CD4-positive, alpha-beta T cell treated with Interleukin-4 for 4 hours (primary cell): ENCODE measurements at regions not wholly inside any gene's neighbourhood (a gene's known extent, or its start where the extent isn't known, plus 50 kb on each side); places are given as distances from the start of the nearest gene placed in this dataset.
"Not testable (repeated sequence)": the region's sequence is repeated elsewhere in the genome, so short reads cannot be mapped to it uniquely, and the experiment has no call there.

ENCODE experiments used
- DNase-seq: peaks from one replicate; pipeline ENCODE4 v3.0.0-alpha.2; 2020

DNA sequence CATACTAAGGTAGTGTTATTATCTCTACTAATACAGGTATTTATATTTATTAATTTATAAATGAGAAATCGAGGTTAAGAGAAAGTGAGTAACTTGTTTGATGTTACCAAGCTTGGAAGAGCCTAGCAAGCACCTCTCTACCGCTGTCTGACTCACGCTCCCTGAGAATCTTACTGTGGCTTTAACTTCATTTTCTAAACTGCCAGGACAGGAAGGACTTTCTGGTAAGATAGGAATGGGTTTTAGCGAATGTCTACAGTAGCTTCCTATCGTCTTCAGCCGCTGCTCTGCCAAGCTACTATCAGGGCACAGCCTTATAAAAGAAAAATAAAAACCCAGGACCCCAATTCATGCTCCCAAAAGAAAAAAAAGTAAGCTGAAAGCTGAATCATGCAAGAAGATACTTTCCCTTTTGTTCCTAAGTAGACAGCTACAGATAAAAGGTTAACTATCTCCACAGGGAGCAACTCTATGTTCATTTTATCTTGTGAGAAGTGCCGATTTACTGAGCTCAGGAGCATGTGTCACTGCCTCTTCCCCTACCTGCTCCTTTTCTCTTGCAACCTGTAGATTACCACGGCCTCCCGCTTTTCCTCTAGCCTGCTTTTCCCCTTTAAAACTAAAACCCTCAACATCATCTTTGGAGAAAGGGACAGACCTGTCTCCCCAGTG, 60.2 kb downstream of the THNSL1 start:
- DNase-seq, result no peak

GRCh38 chr10:25078658-25079431, 62.4 kb downstream of the THNSL1 start:
- no peak for DNase-seq

DNA sequence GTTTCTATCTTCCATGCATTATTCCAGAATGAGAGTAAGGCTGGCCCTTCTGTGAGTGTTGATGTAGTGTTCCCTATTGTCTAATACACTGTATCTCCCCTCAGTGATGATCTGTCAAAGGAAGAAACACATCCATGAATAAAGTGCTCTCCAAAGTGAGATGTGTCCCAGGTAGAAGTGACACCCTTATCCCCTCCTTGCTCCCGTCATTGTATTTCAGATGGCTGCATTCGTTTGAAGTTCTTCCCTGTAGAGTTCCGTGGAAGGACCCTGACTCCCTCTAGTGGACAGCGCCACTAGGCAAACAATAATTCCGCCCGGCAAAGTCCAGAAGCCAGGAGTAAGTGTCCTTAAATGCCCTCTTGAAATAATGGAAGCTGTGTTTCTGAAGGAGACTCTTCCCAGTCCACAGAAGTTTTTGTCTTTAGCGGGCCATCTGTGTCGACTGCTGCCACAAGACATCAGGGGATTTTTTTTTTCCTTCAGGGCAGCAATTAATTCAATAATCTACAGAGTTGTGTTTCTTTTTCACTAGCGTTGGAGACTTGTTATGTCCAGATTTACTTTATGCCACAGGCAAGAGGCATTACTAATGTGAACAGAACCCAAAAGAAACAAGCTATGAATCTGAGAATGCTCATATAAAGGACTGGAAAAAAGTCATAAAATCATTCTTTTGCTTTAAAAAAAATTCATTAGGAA, 64.6 kb downstream of the THNSL1 start:
- DNase-seq, result peak; percentile 61

- DNase-seq, result no peak
Measured at GRCh38 chr10:25082276-25083204, 66.1 kb downstream of the THNSL1 start.

DNA sequence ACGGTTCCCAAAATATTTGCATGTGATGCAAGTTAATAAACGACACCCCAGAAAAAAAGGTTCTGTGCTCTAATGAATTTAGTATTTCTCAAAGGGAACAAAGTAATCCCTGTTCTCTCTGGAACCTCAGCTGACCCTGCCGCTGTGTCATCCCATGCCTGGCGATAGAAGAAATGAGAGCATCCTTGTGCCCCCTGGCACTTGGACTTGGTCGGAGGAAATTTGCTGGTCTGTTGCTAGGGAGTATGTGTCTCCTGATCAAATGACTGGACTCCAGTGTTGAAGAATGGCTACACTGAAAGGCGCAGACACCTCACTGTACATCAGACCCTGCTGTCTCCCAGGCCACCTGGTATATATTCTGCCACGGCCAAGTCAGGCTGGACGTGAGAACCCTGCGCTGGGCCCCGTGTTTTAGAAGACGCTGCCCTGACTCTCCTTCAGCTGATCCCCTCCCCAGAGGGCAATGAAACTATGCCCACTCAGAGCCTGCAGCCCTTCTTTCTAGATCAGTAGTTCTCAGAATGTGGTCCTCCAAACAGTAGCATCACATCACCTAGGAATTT, 67.2 kb downstream of the THNSL1 start:
- no peak for DNase-seq

GRCh38 chr10:25084447-25084846, 68.0 kb downstream of the THNSL1 start:
- no peak for DNase-seq

GRCh38 chr10:25094590-25094989, 78.2 kb downstream of the THNSL1 start:
- DNase-seq, result no peak

- no peak for DNase-seq
Measured at GRCh38 chr10:25097669-25098411, 77.0 kb upstream of the GPR158 start.

GRCh38 chr10:25100141-25100540, 74.7 kb upstream of the GPR158 start:
- DNase-seq, result no peak

- DNase-seq, result no peak
Measured at GRCh38 chr10:25101461-25102146, 73.2 kb upstream of the GPR158 start.

DNA sequence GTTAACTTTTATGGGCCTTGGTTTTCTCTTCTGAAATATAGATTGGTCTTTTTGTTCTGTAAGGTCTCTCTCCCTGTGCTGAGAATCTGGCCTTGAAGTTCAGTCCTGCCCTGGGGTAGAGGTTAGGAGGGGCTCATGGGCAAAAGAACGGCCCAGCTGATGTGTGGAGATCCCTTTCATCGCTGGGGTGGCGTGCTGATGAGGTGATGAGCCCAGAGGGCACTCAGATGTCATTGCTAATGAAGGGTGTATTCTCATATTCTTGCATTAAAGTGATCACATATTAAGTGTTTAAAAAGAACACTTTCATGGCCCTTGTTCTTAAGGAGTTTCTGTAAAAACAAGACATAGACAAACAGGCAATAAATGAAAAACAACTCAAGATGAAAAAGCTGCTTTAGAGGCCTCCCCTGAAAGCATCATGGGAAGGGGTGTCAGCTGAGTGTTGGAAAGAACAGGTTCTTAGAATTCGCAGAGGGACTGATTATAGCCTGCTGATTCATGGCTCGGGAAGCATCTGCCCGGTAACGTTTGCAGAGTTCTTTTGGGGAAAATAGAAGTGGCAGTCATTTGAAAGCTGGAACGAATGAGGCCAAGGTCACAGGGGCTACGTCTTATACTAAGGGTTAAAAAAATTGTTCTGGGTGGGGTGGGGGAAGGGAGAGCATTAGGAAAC, 72.5 kb upstream of the GPR158 start:
- no peak for DNase-seq

DNA sequence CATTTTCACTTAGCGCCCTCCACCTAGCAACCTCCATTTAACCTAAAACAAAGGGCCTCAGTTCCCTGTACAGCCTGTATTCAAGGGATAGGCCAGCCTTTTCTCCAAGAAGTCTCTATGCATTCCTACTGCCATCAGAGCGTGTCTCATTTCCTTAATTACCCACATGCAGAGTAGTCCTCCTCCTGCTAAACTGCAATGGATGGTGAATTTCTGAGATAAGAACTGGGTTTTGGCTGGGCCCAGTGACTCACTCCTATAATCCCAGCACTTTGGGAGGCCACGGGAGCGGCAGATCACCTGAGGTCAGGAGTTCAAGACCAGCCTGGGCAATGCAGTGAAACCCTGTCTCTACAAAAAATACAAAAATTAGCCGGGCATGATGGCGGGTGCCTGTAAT, 71.1 kb upstream of the GPR158 start:
- no peak for DNase-seq

- no peak for DNase-seq
Measured at GRCh38 chr10:25104441-25104840, 70.4 kb upstream of the GPR158 start.

- no peak for DNase-seq
Measured at GRCh38 chr10:25105262-25105661, 69.5 kb upstream of the GPR158 start.

DNA sequence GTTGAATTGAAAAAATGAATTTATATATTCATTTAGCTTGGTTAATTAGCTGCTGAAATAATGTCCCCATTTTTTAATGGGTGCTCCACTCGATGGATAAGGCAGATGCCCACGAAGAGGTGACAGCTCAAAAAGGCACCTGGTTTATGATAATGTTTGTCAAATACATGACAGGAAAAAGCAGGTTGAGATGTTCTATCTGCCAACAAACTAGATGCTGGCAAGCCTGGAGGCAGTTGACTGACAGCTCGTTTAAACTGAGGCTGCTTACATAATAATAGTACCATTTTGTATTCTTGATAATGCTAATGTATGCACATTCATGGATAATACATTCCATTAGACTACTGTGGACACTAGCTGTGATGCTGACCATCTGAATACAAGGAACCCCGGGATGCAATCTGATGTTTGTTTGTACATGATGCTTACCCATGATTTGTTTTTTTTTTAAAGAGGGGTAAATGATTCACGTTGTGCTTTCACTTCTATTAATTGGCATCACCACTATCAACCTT, 69.0 kb upstream of the GPR158 start:
- DNase-seq, result no peak

DNA sequence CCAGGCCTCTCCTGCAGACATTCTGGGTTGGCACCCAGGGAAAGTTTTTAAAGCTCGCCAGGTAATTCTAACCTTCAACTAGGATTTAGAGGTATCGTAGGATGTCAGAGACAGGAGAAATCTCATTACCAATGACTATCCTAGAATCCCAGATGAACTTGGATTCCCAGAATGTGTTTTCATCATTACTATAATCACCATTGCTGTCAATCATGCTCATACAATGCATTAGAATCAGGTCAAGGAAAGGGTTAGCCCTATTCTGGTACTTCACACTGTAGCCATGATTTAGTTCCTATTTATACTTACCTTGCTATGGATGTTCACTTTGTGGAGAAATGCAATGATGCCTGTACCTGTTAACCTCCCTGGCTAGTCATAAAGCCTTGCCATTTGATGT, 67.0 kb upstream of the GPR158 start:
- DNase-seq, result no peak

- not testable (repeated sequence) for DNase-seq
Measured at GRCh38 chr10:25109896-25110295, 64.9 kb upstream of the GPR158 start.

GRCh38 chr10:25112016-25112415, 62.8 kb upstream of the GPR158 start:
- DNase-seq, result no peak

DNA sequence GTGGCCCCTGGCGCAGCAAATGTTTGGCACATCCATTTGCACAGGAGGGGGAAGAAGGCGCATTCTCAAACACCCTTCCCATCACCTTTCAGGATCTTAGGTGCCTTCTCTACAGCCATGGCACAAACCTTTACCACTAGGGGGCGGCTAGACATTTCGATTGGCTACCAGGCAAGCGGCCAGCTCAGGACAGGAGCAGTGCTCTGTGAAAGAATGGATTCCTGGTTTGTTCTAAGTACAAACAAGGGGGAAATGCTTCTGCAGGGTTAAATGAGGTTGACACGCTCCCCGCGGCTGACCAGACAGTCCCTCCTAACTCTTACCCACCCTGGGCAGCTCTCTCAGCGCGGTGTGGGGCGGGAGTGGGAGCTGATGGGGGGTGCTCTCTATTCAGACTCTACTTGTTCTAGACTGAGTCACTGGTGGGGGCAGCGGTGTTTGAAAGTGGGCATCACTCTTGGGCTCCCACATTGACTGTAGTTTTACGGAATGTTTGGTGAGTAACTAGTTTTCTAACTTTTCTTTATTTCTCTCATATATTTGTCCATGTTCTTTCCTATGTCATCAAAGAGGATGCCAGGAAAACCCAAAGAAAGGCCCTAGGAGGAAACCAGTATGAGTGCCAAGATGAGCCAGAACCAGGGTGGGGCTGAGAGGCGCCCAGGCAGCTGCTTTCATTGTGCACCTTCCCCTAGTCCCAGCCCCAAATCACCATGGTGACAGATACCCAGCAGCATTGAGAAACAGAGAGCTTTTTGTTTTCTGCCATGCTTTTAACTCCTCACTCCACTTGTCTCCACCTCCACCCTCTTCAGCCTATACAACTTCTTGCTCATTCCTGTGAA, 61.4 kb upstream of the GPR158 start:
- DNase-seq, result peak; percentile 23
